Kasumi-1 (cell line): ENCODE measurements at regions not wholly inside any gene's neighbourhood (a gene's known extent, or its start where the extent isn't known, plus 50 kb on each side); places are given as distances from the start of the nearest gene placed in this dataset.

Experiments used
- DNase-seq, 2 experiments: peaks; one replicate each; lab custom pipeline; 2025; lab: John Stamatoyannopoulos, UW

- DNase-seq, result no peak
Measured at GRCh38 chr4:153034681-153035080, 98.6 kb downstream of the FHDC1 start.

- DNase-seq, result no peak
Measured at GRCh38 chr4:153036931-153037482, 100.9 kb downstream of the FHDC1 start.

GRCh38 chr4:153038623-153039311 lies 102.6 kb downstream of the FHDC1 start:
- no peak for DNase-seq

- no peak for DNase-seq
Measured at GRCh38 chr4:153039542-153040185, 103.5 kb downstream of the FHDC1 start.

- no peak for DNase-seq
Measured at GRCh38 chr4:153040677-153041076, 104.6 kb downstream of the FHDC1 start.

GRCh38 chr4:153044036-153044435 lies 107.9 kb downstream of the FHDC1 start:
- DNase-seq, result no peak

- DNase-seq, result peak; percentile 76
Measured at GRCh38 chr4:153045111-153045982, 109.2 kb downstream of the FHDC1 start.

- DNase-seq, result no peak
Measured at GRCh38 chr4:153058671-153059060, 122.5 kb downstream of the FHDC1 start.

- no peak for DNase-seq
Measured at GRCh38 chr4:153060196-153060595, 124.1 kb downstream of the FHDC1 start.

- DNase-seq, result no peak
Measured at GRCh38 chr4:153061971-153062370, 125.8 kb downstream of the FHDC1 start.

GRCh38 chr4:153062652-153063168 lies 126.6 kb downstream of the FHDC1 start:
- no peak for DNase-seq

- DNase-seq, result no peak
Measured at GRCh38 chr4:153063490-153063889, 127.4 kb downstream of the FHDC1 start.

- no peak for DNase-seq
Measured at GRCh38 chr4:153064571-153064970, 128.4 kb downstream of the FHDC1 start.

GRCh38 chr4:153065276-153065675 lies 129.2 kb downstream of the FHDC1 start:
- DNase-seq, result no peak

GRCh38 chr4:153067376-153067775 lies 131.3 kb downstream of the FHDC1 start:
- DNase-seq, result peak; percentile 10 to 26

- no peak for DNase-seq
Measured at GRCh38 chr4:153068751-153069150, 132.6 kb downstream of the FHDC1 start.

GRCh38 chr4:153071958-153072598 lies 132.2 kb upstream of the TRIM2 start:
- no peak for DNase-seq

GRCh38 chr4:153072661-153073060 lies 131.6 kb upstream of the TRIM2 start:
- no peak for DNase-seq

- no peak for DNase-seq
Measured at GRCh38 chr4:153074486-153074885, 129.8 kb upstream of the TRIM2 start.

GRCh38 chr4:153074936-153075630 lies 129.2 kb upstream of the TRIM2 start:
- no peak for DNase-seq

GRCh38 chr4:153075836-153076518 lies 128.3 kb upstream of the TRIM2 start:
- DNase-seq, result no peak
